ENCODE measurements at regions not wholly inside any gene's neighbourhood (a gene's known extent, or its start where the extent isn't known, plus 50 kb on each side); places are given as distances from the start of the nearest gene placed in this dataset.
"Not testable (repeated sequence)": the region's sequence is repeated elsewhere in the genome, so short reads cannot be mapped to it uniquely, and the experiment has no call there.

- Histone ChIP-seq H3K27me3 (ENCODE audit: control insufficient read depth, insufficient read depth, low read length) (no peaks in the 10 kb centered on the region), H3K36me3 (ENCODE audit: control insufficient read depth, insufficient read depth, low read length) (no peaks in the 10 kb centered on the region), H3K4me1 (ENCODE audit: control insufficient read depth, insufficient read depth, low read length) (peaks cover 9% of the 10 kb centered on the region), H3K9me3 (ENCODE audit: control insufficient read depth, insufficient read depth, low read depth, low read length) (no peaks in the 10 kb centered on the region), H3K4me3 (ENCODE audit: low read depth in 2 of 2, low read length in 2 of 2) (peak overlapping the region; percentile 63), H3K27ac (ENCODE audit: low read length) (peak overlapping the region; percentile 76)
- ChIA-PET POLR2A (interaction anchor here (0.7 kb wide), 1 partner anchor 13 kb away, joined by 3 read pairs; no protein-coding TSS in a partner anchor), CTCF (no interaction called here)
- intact Hi-C loops (cut with micrococcal nuclease; ENCODE audit: unreplicated experiment) = no loop called here
- ATAC-seq (peak; percentile 96), DNase-seq (ENCODE audit: low read depth, low spot score) (peak; percentile 1)
- in situ Hi-C loops (cut with HindIII; ENCODE audit: low pct_unique_long_range_greater_than_20kb, low sequenced_read_pairs) = no loop called here
- TF ChIP-seq TCF7L2 (IDR thresholded peaks at IDR 0.05; ENCODE audit: low read depth, low read length) (no peak), CTCF (IDR thresholded peaks at IDR 0.05) (no peak), SIN3A (IDR thresholded peaks at IDR 0.05; ENCODE audit: borderline replicate concordance, insufficient read depth, low read depth, low read length) (no peak), REST (IDR thresholded peaks at IDR 0.05; ENCODE audit: insufficient read depth in 1 of 2, low read depth in 2 of 2, low read length in 1 of 2) (no peak), POLR2AphosphoS5 (IDR thresholded peaks at IDR 0.05; ENCODE audit: low read depth, low read length) (0 out of 2 replicates have a peak, but pooled peaks have one; percentile 39)
- no TSS peak for BruUV-seq (replicated peaks)
Observed at GRCh38 chr1:121519042-121519755, 334.4 kb downstream of the SRGAP2C start.

- CTCF ChIA-PET; intact Hi-C loops (cut with micrococcal nuclease; ENCODE audit: unreplicated experiment); H3K36me3 ChIP-seq (ENCODE audit: control insufficient read depth, insufficient read depth, low read length); DNase-seq (ENCODE audit: low read depth, low spot score); H3K4me1 ChIP-seq (ENCODE audit: control insufficient read depth, insufficient read depth, low read length); BruUV-seq (replicated peaks); H3K27me3 ChIP-seq (ENCODE audit: control insufficient read depth, insufficient read depth, low read length); H3K9me3 ChIP-seq (ENCODE audit: control insufficient read depth, insufficient read depth, low read depth, low read length); in situ Hi-C loops (cut with HindIII; ENCODE audit: low pct_unique_long_range_greater_than_20kb, low sequenced_read_pairs); ATAC-seq: not testable (repeated sequence)
- Histone ChIP-seq H3K27ac (ENCODE audit: low read length) (peak overlapping the region; percentile 76), H3K4me3 (ENCODE audit: low read depth in 2 of 2, low read length in 2 of 2) (peak overlapping the region; percentile 63)
- POLR2A ChIA-PET = interaction anchor here (0.7 kb wide), 1 partner anchor 13 kb away, joined by 3 read pairs; no protein-coding TSS in a partner anchor
Observed at GRCh38 chr1:121519756-121520286, 335.0 kb downstream of the SRGAP2C start.

All from Panc1 (cell line).